Chondrocyte (in vitro differentiated cells): ENCODE measurements at regions not wholly inside any gene's neighbourhood (a gene's known extent, or its start where the extent isn't known, plus 50 kb on each side); places are given as distances from the start of the nearest gene placed in this dataset.

Experiments
- DNase-seq: peaks from one replicate; pipeline ENCODE4 v3.0.0; 2021; ENCODE audit warnings: mixed read lengths, low spot score
- H3K27ac Mint-ChIP-seq: one replicate; pipeline ENCODE4 v1.8.0; 2021; ENCODE audit warnings: mild to moderate bottlenecking, moderate library complexity, mixed read lengths; ENCODE audit not compliant: unreplicated experiment
- H3K27me3 Mint-ChIP-seq: 2 replicates; pipeline ENCODE4 v1.8.0; 2021; ENCODE audit warnings: low read depth, mixed read lengths
- H3K36me3 Mint-ChIP-seq: 2 replicates; pipeline ENCODE4 v1.8.0; 2021; ENCODE audit warnings: low read depth, mixed read lengths
- H3K4me1 Mint-ChIP-seq: 2 replicates; pipeline ENCODE4 v1.8.0; 2021; ENCODE audit warnings: low read depth, mild to moderate bottlenecking, mixed read lengths
- H3K4me3 Mint-ChIP-seq: one replicate; pipeline ENCODE4 v1.8.0; 2021; ENCODE audit warnings: mild to moderate bottlenecking, moderate library complexity, mixed read lengths; ENCODE audit not compliant: unreplicated experiment
- H3K9me3 Mint-ChIP-seq: 2 replicates; pipeline ENCODE4 v1.8.0; 2021; ENCODE audit warnings: low read depth, mixed read lengths
- TF ChIP-seq, protein P1 (sequence below): fragments of 200-600 bp; sonication (generic); IDR thresholded peaks from 2 replicates; pipeline ENCODE4 v1.5.0; 2021; ENCODE audit warnings: antibody characterized with exemption, mild to moderate bottlenecking, moderate library complexity

DNA sequence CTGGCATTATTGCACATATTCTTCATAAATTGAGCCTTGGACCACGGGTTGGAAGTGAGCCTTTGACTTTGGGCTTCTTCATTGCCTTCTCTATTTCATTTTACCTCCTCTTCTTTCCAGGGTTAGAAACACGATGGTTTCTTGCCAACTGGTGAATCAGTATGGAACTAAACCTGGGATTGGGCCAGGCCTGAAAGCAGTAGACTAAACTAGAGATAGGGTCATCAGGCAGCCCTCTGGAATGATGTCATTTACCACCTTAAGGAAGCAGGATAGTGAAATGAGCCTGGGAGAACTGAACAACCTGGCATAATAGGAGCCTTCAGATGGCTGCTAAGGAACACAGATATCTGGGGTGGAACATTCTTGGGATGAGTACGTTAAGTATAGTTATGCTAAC, 67.5 kb upstream of the ATP8A1 start:
- Mint-ChIP-seq H3K4me3 (no peak overlapping the region), H3K4me1 (no peaks in the 10 kb centered on the region), H3K27ac (no peak overlapping the region), H3K36me3 (no peaks in the 10 kb centered on the region), H3K9me3 (peaks cover 2% of the 10 kb centered on the region), H3K27me3 (no peaks in the 10 kb centered on the region)
- TF ChIP-seq, protein P1, sequence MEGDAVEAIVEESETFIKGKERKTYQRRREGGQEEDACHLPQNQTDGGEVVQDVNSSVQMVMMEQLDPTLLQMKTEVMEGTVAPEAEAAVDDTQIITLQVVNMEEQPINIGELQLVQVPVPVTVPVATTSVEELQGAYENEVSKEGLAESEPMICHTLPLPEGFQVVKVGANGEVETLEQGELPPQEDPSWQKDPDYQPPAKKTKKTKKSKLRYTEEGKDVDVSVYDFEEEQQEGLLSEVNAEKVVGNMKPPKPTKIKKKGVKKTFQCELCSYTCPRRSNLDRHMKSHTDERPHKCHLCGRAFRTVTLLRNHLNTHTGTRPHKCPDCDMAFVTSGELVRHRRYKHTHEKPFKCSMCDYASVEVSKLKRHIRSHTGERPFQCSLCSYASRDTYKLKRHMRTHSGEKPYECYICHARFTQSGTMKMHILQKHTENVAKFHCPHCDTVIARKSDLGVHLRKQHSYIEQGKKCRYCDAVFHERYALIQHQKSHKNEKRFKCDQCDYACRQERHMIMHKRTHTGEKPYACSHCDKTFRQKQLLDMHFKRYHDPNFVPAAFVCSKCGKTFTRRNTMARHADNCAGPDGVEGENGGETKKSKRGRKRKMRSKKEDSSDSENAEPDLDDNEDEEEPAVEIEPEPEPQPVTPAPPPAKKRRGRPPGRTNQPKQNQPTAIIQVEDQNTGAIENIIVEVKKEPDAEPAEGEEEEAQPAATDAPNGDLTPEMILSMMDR = no peak
- no peak for DNase-seq

DNA sequence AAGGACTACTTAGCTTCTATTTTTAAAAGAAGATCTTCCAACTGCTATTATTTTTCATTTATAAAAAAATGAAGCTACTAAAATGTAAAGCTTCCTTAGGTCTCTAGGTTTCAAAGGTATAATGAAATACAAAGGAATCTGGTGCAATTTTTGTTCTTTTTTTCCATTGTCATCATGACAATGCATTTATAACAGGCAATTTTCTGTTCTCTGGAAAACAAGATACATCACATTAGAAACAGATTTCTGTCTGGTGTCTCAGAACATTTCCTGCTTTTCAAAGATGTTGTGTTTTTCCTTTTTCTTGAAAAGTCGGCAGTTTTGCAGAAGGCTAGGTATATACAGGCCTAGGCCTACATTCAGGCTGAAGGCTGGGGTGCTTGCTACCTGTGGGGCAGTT, 63.6 kb upstream of the ATP8A1 start:
- TF ChIP-seq, protein P1 = no peak
- H3K4me3 Mint-ChIP-seq = no peak overlapping the region
- H3K27me3 Mint-ChIP-seq = peaks cover 3% of the 10 kb centered on the region
- no peaks in the 10 kb centered on the region for H3K9me3 Mint-ChIP-seq
- H3K27ac Mint-ChIP-seq = no peak overlapping the region
- no peak for DNase-seq
- no peaks in the 10 kb centered on the region for H3K36me3 Mint-ChIP-seq
- H3K4me1 Mint-ChIP-seq = no peaks in the 10 kb centered on the region

DNA sequence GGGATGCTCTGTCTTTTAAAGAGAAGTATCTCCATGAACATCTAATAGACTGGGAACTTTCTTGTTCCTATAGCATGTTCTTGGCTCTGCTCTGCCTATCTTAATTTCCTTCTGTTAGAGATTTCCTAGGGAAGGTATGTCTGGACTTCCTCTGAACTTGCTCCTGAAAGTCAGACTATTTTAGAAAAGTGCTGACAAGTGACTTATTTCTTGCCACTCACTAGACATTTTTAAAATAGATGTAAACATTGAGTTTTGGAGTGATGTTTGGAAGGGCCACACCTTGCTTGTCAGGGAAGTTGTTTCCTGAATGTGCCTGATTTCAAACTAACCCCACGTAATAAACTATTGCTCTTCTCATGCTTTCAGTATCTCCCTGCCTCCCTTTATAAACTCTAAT, 62.4 kb upstream of the ATP8A1 start:
- DNase-seq = no peak
- H3K9me3 Mint-ChIP-seq = no peaks in the 10 kb centered on the region
- H3K4me1 Mint-ChIP-seq = no peaks in the 10 kb centered on the region
- H3K36me3 Mint-ChIP-seq = no peaks in the 10 kb centered on the region
- no peak overlapping the region for H3K27ac Mint-ChIP-seq
- H3K4me3 Mint-ChIP-seq = no peak overlapping the region
- H3K27me3 Mint-ChIP-seq = peaks cover 4% of the 10 kb centered on the region
- TF ChIP-seq, protein P1 = no peak

GRCh38 chr4:42718336-42718735, 61.4 kb upstream of the ATP8A1 start:
- peaks cover 4% of the 10 kb centered on the region for H3K27me3 Mint-ChIP-seq
- no peaks in the 10 kb centered on the region for H3K36me3 Mint-ChIP-seq
- no peaks in the 10 kb centered on the region for H3K9me3 Mint-ChIP-seq
- TF ChIP-seq, protein P1 = no peak
- no peak overlapping the region for H3K4me3 Mint-ChIP-seq
- H3K4me1 Mint-ChIP-seq = no peaks in the 10 kb centered on the region
- no peak for DNase-seq
- H3K27ac Mint-ChIP-seq = no peak overlapping the region

DNA sequence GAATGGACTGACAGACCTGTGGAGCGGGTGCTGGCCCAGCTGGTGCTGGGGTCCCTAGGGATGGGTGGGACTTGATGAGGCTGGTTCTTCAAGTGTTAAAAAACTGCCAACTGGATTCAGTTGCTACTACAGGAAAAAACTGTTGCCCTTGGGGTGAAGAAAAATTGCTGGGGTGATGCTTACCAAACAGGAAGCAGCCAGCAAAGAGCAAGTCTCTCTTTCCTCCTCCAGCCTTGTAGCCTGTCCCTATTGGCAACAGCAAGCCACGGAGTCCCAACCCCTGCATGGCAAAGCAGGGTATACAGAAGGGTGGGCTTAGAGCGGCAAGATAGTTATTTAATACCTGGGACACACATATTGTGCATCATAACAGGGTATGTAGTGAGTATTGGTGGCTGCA, 60.1 kb upstream of the ATP8A1 start:
- H3K27ac Mint-ChIP-seq = no peak overlapping the region
- H3K4me3 Mint-ChIP-seq = no peak overlapping the region
- no peak for DNase-seq
- no peaks in the 10 kb centered on the region for H3K4me1 Mint-ChIP-seq
- peaks cover 6% of the 10 kb centered on the region for H3K27me3 Mint-ChIP-seq
- TF ChIP-seq, protein P1 = no peak
- no peaks in the 10 kb centered on the region for H3K9me3 Mint-ChIP-seq
- no peaks in the 10 kb centered on the region for H3K36me3 Mint-ChIP-seq
